ENCODE measurements at regions not wholly inside any gene's neighbourhood (a gene's known extent, or its start where the extent isn't known, plus 50 kb on each side); places are given as distances from the start of the nearest gene placed in this dataset.

DNA sequence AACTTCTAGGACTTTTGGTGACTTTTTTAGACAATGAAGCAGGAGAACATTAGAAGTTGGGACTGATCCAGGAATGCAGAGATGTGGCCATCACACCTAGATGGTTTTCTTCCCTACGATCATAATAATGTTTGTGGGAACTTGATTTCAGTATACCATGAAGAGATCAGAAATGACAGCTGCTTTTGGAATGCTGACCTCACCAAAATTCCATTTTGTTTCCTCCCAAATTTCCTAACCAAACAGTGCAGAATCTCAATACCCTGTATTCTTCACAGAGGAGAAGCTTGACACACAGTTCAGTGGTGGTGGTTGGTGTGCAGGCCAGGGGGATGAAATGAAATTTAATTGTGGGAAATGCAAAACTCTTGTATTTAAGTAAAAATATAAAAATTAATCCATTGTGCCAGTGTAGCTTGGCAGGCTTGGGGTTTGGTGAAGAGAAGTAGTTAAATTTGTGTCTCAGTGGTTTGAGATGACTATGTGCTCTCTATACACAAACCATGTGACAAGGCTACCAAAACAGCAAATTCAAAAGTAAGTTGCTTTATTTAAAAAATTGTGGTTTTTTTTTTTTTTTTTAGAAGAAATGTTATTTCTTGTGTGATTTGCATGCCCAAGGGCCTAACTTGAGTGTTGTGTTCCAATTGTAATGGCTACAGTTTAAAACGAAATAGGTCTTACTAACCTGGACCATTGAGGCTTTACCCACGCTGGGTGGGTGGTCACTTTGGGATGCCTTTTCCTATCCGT lies 252.4 kb downstream of the LPIN1 start:
- Histone ChIP-seq H3K27ac (ENCODE audit: low read depth in 1 of 3, low read length in 2 of 3) (no peak overlapping the region), H3K27me3 (ENCODE audit: control insufficient read depth in 3 of 3, insufficient read depth in 3 of 3, low read length in 3 of 3) (peaks cover 0 to 2% (median 0%) of the 10 kb centered on the region in 3 donors), H3K9me3 (ENCODE audit: control insufficient read depth in 2 of 2, insufficient read depth in 1 of 2, low read depth in 1 of 2, low read length in 1 of 2) (no peaks in the 10 kb centered on the region), H3K36me3 (ENCODE audit: control insufficient read depth in 3 of 3, insufficient read depth in 2 of 3, low read depth in 1 of 3, low read length in 3 of 3) (no peaks in the 10 kb centered on the region), H3K4me1 (ENCODE audit: control insufficient read depth in 3 of 3, insufficient read depth in 2 of 3, low read depth in 1 of 3, low read length in 2 of 3) (no peaks in the 10 kb centered on the region), H3K4me3 (ENCODE audit: low read depth in 1 of 3, low read length in 3 of 3) (no peak overlapping the region)
- WGBS, 3 donors: 88 to 90% (median 88%) methylated on average over 4 of the region's 4 CpGs
- FAIRE-seq (no peak), DNase-seq (no peak)

DNA sequence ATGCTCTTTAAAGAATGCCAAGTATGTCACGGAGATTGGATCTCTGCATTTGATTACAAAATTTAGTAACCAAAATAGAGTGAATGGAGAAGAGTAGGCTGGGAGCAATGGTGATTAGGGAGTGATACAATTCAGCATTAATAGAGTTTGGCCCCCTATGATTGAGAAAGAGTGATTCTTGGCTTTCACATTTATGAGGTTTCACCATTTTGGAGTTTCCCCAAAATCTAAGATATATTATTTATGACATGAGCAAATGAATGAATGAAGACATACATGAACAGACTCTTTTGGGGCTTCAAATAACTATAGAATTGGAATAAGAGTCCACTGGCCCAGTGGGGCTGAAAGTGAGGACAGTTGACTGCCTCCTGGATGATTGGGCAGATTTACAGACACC lies 255.2 kb downstream of the LPIN1 start:
- Histone ChIP-seq H3K9me3 (ENCODE audit: control insufficient read depth in 2 of 2, insufficient read depth in 1 of 2, low read depth in 1 of 2, low read length in 1 of 2) (no peaks in the 10 kb centered on the region), H3K36me3 (ENCODE audit: control insufficient read depth in 3 of 3, insufficient read depth in 2 of 3, low read depth in 1 of 3, low read length in 3 of 3) (no peaks in the 10 kb centered on the region), H3K4me3 (ENCODE audit: low read depth in 1 of 3, low read length in 3 of 3) (no peak overlapping the region), H3K27me3 (ENCODE audit: control insufficient read depth in 3 of 3, insufficient read depth in 3 of 3, low read length in 3 of 3) (no peaks in the 10 kb centered on the region), H3K27ac (ENCODE audit: low read depth in 1 of 3, low read length in 2 of 3) (no peak overlapping the region), H3K4me1 (ENCODE audit: control insufficient read depth in 3 of 3, insufficient read depth in 2 of 3, low read depth in 1 of 3, low read length in 2 of 3) (peaks cover 0 to 2% (median 0%) of the 10 kb centered on the region in 3 donors)
- FAIRE-seq (no peak), DNase-seq (no peak)
- 88 to 100% (median 96%) methylated on average over 1 of the region's 1 CpG for WGBS, 3 donors

DNA sequence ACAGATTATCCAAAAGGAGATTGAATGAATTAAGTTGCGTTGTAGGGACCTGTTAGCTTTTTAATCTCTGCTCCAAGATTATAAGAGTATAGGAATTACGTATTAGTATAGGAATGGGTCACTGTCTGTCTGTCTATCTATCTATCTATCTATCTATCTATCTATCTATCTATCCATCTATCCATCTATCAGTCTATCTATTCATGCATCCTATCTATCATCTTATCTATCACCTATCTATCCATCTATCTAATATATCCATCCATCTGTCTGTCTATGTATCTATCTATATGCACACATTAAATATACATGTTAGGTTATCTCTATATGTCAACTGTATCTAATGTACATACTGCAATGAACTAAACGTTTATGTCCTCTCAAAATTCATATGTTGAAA lies 255.8 kb downstream of the LPIN1 start:
- H3K9me3 ChIP-seq (ENCODE audit: control insufficient read depth in 2 of 2, insufficient read depth in 1 of 2, low read depth in 1 of 2, low read length in 1 of 2): no peaks in the 10 kb centered on the region
- 50 to 60% (median 58%) methylated on average over 3 of the region's 3 CpGs for WGBS, 3 donors
- peaks cover 0 to 2% (median 0%) of the 10 kb centered on the region in 3 donors for H3K4me1 ChIP-seq (ENCODE audit: control insufficient read depth in 3 of 3, insufficient read depth in 2 of 3, low read depth in 1 of 3, low read length in 2 of 3)
- H3K4me3 ChIP-seq (ENCODE audit: low read depth in 1 of 3, low read length in 3 of 3): no peak overlapping the region
- H3K27me3 ChIP-seq (ENCODE audit: control insufficient read depth in 3 of 3, insufficient read depth in 3 of 3, low read length in 3 of 3): no peaks in the 10 kb centered on the region
- no peaks in the 10 kb centered on the region for H3K36me3 ChIP-seq (ENCODE audit: control insufficient read depth in 3 of 3, insufficient read depth in 2 of 3, low read depth in 1 of 3, low read length in 3 of 3)
- FAIRE-seq (no peak), DNase-seq (no peak)
- no peak overlapping the region for H3K27ac ChIP-seq (ENCODE audit: low read depth in 1 of 3, low read length in 2 of 3)

DNA sequence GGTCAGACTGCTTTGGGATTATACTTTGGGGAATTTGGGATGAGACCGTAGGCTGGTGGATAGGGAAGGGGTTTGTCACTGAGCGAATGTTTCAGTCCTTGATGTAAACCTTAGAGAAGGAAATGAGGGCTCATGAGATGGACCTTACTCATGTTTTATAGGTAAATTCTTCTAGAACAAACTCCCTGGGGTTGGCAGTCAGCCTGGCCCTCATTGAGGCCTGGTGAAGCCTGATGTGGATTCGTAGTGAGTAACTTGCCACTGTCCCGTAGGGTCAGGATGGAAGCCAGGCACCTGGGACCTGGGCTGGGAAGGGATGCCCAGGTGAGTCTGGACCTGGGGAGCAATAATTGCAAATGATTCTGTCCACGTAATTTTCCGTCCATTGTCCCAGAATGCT lies 258.3 kb downstream of the LPIN1 start:
- DNase-seq: no peak
- H3K36me3 ChIP-seq (ENCODE audit: control insufficient read depth in 3 of 3, insufficient read depth in 2 of 3, low read depth in 1 of 3, low read length in 3 of 3): no peaks in the 10 kb centered on the region
- H3K4me1 ChIP-seq (ENCODE audit: control insufficient read depth in 3 of 3, insufficient read depth in 2 of 3, low read depth in 1 of 3, low read length in 2 of 3): peaks cover 0 to 2% (median 0%) of the 10 kb centered on the region in 3 donors
- FAIRE-seq: no peak
- no peaks in the 10 kb centered on the region for H3K27me3 ChIP-seq (ENCODE audit: control insufficient read depth in 3 of 3, insufficient read depth in 3 of 3, low read length in 3 of 3)
- no peak overlapping the region for H3K4me3 ChIP-seq (ENCODE audit: low read depth in 1 of 3, low read length in 3 of 3)
- WGBS, 3 donors: 95 to 98% (median 96%) methylated on average over 6 of the region's 6 CpGs
- no peak overlapping the region for H3K27ac ChIP-seq (ENCODE audit: low read depth in 1 of 3, low read length in 2 of 3)
- H3K9me3 ChIP-seq (ENCODE audit: control insufficient read depth in 2 of 2, insufficient read depth in 1 of 2, low read depth in 1 of 2, low read length in 1 of 2): no peaks in the 10 kb centered on the region

DNA sequence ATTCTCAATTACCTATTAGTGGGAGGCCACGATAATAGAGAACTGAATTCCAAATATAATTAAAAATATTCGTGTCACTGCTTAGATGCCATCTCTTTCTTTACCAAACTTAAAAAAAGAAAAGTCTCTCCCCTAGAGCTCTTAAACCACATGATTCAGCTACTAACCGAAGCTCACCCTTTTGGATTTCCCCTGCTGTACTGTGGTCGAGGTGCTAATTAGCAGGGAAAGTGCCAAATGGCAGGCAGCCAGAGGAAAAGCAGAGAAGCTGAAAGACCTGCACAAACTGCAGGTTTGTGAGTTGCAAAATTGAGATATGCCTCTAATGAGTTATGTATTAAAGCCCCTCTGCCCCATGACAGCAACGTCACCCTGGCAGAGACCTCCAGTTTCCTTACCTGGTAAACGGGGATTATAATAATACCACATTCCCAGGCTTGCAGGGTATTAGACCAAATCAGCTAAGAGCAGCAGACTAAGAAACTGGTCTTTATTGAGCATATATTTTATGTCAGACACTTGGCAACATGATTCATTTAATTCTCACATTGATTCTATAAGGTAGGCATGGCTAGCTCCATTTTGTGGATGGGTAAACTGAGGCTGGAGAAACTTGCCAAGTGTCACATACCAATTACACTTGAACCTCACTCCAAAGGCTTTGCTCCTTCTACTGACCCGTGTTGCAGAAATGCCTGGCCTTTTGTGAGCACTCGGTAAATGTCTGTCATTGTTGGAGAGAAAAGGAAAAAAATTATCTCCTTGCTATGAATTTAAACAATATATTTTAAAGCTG lies 259.7 kb downstream of the LPIN1 start:
- FAIRE-seq (no peak), DNase-seq (peak; percentile 6 to 12)
- H3K36me3 ChIP-seq (ENCODE audit: control insufficient read depth in 3 of 3, insufficient read depth in 2 of 3, low read depth in 1 of 3, low read length in 3 of 3): no peaks in the 10 kb centered on the region
- H3K27ac ChIP-seq (ENCODE audit: low read depth in 1 of 3, low read length in 2 of 3): no peak overlapping the region
- 17 to 46% (median 26%) methylated on average over 8 of the region's 8 CpGs for WGBS, 3 donors
- H3K4me3 ChIP-seq (ENCODE audit: low read depth in 1 of 3, low read length in 3 of 3): no peak overlapping the region
- H3K4me1 ChIP-seq (ENCODE audit: control insufficient read depth in 3 of 3, insufficient read depth in 2 of 3, low read depth in 1 of 3, low read length in 2 of 3): peaks cover 0 to 2% (median 0%) of the 10 kb centered on the region in 3 donors
- no peaks in the 10 kb centered on the region for H3K27me3 ChIP-seq (ENCODE audit: control insufficient read depth in 3 of 3, insufficient read depth in 3 of 3, low read length in 3 of 3)
- no peaks in the 10 kb centered on the region for H3K9me3 ChIP-seq (ENCODE audit: control insufficient read depth in 2 of 2, insufficient read depth in 1 of 2, low read depth in 1 of 2, low read length in 1 of 2)

DNA sequence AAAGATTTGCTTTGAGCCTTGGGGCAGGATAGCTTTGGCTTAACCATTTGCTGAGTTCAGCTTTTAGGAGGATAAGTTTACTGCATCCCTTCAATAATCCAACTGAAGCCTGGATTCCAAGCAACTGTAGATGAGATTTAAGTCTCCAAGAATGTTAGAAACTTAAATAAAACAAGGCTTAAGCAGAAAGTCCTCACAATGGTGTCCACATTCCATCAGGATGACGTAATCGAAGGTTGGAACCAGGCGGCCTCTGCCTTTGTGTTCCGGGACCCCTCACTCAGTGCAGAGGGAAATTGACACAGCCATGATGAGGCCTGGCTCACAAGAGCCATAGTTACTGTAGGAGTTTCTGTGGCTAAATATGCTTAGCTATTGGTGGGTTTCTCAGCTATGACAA lies 260.4 kb downstream of the LPIN1 start:
- FAIRE-seq: no peak
- 35 to 55% (median 39%) methylated on average over 4 of the region's 4 CpGs for WGBS, 3 donors
- no peak overlapping the region for H3K4me3 ChIP-seq (ENCODE audit: low read depth in 1 of 3, low read length in 3 of 3)
- DNase-seq: peak in 1 of 2 donors; percentile 22
- no peaks in the 10 kb centered on the region for H3K9me3 ChIP-seq (ENCODE audit: control insufficient read depth in 2 of 2, insufficient read depth in 1 of 2, low read depth in 1 of 2, low read length in 1 of 2)
- no peaks in the 10 kb centered on the region for H3K27me3 ChIP-seq (ENCODE audit: control insufficient read depth in 3 of 3, insufficient read depth in 3 of 3, low read length in 3 of 3)
- peaks cover 0 to 2% (median 0%) of the 10 kb centered on the region in 3 donors for H3K4me1 ChIP-seq (ENCODE audit: control insufficient read depth in 3 of 3, insufficient read depth in 2 of 3, low read depth in 1 of 3, low read length in 2 of 3)
- H3K36me3 ChIP-seq (ENCODE audit: control insufficient read depth in 3 of 3, insufficient read depth in 2 of 3, low read depth in 1 of 3, low read length in 3 of 3): no peaks in the 10 kb centered on the region
- H3K27ac ChIP-seq (ENCODE audit: low read depth in 1 of 3, low read length in 2 of 3): no peak overlapping the region

DNA sequence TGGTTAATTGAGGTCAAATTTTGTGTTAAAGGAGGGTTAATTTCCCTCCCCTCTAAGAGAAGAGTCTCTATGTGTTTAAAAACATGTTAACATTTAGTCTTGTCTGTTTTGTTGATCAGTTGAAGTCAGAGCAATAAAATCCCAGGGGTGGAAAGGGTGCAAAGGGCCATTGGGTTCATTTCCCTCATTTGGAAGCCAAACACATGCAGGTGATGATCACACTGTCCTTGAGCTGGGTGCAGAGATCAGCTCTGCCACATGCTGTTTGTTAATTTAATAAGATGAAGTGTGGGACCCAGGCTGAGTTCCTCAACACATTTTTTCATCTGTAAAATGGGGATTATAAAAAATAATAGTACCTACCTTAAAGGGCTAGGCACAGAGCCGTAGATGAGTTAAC lies 260.9 kb downstream of the LPIN1 start:
- 55 to 78% (median 77%) methylated on average over 1 of the region's 1 CpG for WGBS, 3 donors
- Histone ChIP-seq H3K27me3 (ENCODE audit: control insufficient read depth in 3 of 3, insufficient read depth in 3 of 3, low read length in 3 of 3) (no peaks in the 10 kb centered on the region), H3K4me3 (ENCODE audit: low read depth in 1 of 3, low read length in 3 of 3) (no peak overlapping the region), H3K36me3 (ENCODE audit: control insufficient read depth in 3 of 3, insufficient read depth in 2 of 3, low read depth in 1 of 3, low read length in 3 of 3) (no peaks in the 10 kb centered on the region), H3K27ac (ENCODE audit: low read depth in 1 of 3, low read length in 2 of 3) (no peak overlapping the region), H3K4me1 (ENCODE audit: control insufficient read depth in 3 of 3, insufficient read depth in 2 of 3, low read depth in 1 of 3, low read length in 2 of 3) (peaks cover 0 to 2% (median 0%) of the 10 kb centered on the region in 3 donors), H3K9me3 (ENCODE audit: control insufficient read depth in 2 of 2, insufficient read depth in 1 of 2, low read depth in 1 of 2, low read length in 1 of 2) (no peaks in the 10 kb centered on the region)
- DNase-seq: peak; percentile 6 to 15
- FAIRE-seq: no peak

DNA sequence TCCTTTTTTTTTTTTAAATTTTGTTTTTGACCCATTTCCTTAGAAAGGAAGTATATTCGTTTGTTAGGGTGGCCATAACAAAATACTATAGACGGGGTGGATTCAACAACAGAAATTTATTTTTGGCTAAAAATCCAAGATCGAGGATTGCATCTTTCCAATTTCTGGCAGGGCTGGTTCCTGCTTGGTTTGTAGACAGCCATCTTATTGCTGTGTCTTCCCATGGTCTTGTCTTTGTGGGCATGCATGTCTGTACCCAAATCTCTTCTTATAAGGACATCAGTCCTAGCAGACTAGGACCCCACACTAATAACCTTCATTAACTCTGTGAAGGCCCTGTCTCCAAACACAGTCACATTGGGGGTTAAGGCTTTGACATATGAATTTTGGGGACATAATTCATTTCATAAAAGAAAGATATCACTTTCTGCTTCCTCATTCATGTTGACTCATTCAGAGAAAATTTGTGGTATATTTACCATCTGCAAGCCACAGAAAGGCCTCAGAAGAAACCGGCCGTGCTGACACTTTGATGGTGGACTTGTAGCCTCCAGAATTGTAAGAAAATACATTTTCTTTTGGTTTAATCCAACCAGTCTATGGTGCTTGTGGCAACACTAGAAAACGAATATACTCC lies 262.1 kb downstream of the LPIN1 start:
- peaks cover 0 to 2% (median 0%) of the 10 kb centered on the region in 3 donors for H3K4me1 ChIP-seq (ENCODE audit: control insufficient read depth in 3 of 3, insufficient read depth in 2 of 3, low read depth in 1 of 3, low read length in 2 of 3)
- H3K4me3 ChIP-seq (ENCODE audit: low read depth in 1 of 3, low read length in 3 of 3): no peak overlapping the region
- no peak for FAIRE-seq
- no peak for DNase-seq
- H3K27me3 ChIP-seq (ENCODE audit: control insufficient read depth in 3 of 3, insufficient read depth in 3 of 3, low read length in 3 of 3): no peaks in the 10 kb centered on the region
- no peaks in the 10 kb centered on the region for H3K9me3 ChIP-seq (ENCODE audit: control insufficient read depth in 2 of 2, insufficient read depth in 1 of 2, low read depth in 1 of 2, low read length in 1 of 2)
- WGBS, 3 donors: 69 to 84% (median 74%) methylated on average over 6 of the region's 6 CpGs
- no peaks in the 10 kb centered on the region for H3K36me3 ChIP-seq (ENCODE audit: control insufficient read depth in 3 of 3, insufficient read depth in 2 of 3, low read depth in 1 of 3, low read length in 3 of 3)
- no peak overlapping the region for H3K27ac ChIP-seq (ENCODE audit: low read depth in 1 of 3, low read length in 2 of 3)
